K562 (cell line): ENCODE measurements at regions not wholly inside any gene's neighbourhood (a gene's known extent, or its start where the extent isn't known, plus 50 kb on each side); places are given as distances from the start of the nearest gene placed in this dataset.

ENCODE experiments used
- ATAC-seq: fragments of 200-7000 bp; cut with Tn5 transposase; 3 replicates; pipeline ENCODE4 v1.9.1; 2020; ENCODE audit warnings: moderate library complexity
- BruUV-seq: library from RNA; stranded (reverse); fragments of 400-500 nt; replicated peaks from 2 replicates; lab custom pipeline; 2021; lab: Mats Ljungman, UMichigan
- CTCF ChIA-PET: fragments of 300-600 bp; formaldehyde crosslinking; extraction: SDS; loops from one replicate; lab custom pipeline; 2021; ENCODE audit warnings: low intra/inter-chr PET ratio; lab: Yijun Ruan, JAX
- POLR2A ChIA-PET: fragments of 300-600, 350-650 bp; sonication (Branson Sonifier 250); formaldehyde crosslinking; extraction: SDS; loops from one replicate; lab custom pipeline; 2021; ENCODE audit warnings: antibody characterized with exemption, inconsistent platforms; lab: Yijun Ruan, JAX
- DNase-seq, 4 experiments: peaks; one replicate each; pipeline versions ENCODE4 v3.0.0 to v3.0.0-alpha.2; 2011 to 2018; ENCODE audit warnings: low spot score in 3 of 4, mixed read lengths in 3 of 4; ENCODE audit errors: extremely low read depth in 1 of 4
- FAIRE-seq: peaks from 2 replicates; lab custom pipeline; 2011; peaks lifted over from hg19 to GRCh38; lab: Jason Lieb, UNC
- H2AFZ ChIP-seq: 2 replicates; pipeline ENCODE4 v1.6.0; 2011; ENCODE audit warnings: low read depth, low read length, control low read depth, inconsistent platforms
- H3K27ac ChIP-seq: fragments of 200-600 bp; 3 replicates; pipeline ENCODE4 v1.8.0; 2011; ENCODE audit warnings: low read depth, mild to moderate bottlenecking, control low read depth, inconsistent platforms, low read length, moderate library complexity, mixed read lengths; ENCODE audit errors: extremely low read depth
- H3K27me3 ChIP-seq, 2 experiments: fragments of 300-600 bp in 1 of 2; 2 replicates in 1 of 2; 3 replicates in 1 of 2; pipeline versions ENCODE4 v1.6.0 to v1.8.0; 2011; ENCODE audit warnings: inconsistent platforms in 2 of 2, low read length in 2 of 2, mild to moderate bottlenecking in 1 of 2, mixed read lengths in 1 of 2, moderate library complexity in 1 of 2; ENCODE audit not compliant: control insufficient read depth in 2 of 2, insufficient read depth in 2 of 2
- H3K36me3 ChIP-seq: fragments of 300-600 bp; 3 replicates; pipeline ENCODE4 v1.8.0; 2011; ENCODE audit warnings: mild to moderate bottlenecking, low read length, inconsistent platforms; ENCODE audit not compliant: control insufficient read depth, insufficient read depth
- H3K4me1 ChIP-seq, 2 experiments: fragments of 200-600 bp in 1 of 2; replicated peaks in 1 of 2; 2 replicates in 1 of 2; 3 replicates in 1 of 2; pipeline versions ENCODE4 v1.5.1 to v1.8.0; 2011; ENCODE audit warnings: inconsistent platforms in 2 of 2, low read length in 2 of 2, mild to moderate bottlenecking in 1 of 2, mixed read lengths in 1 of 2, moderate library complexity in 1 of 2; ENCODE audit not compliant: control insufficient read depth in 2 of 2, insufficient read depth in 2 of 2
- H3K4me2 ChIP-seq: 2 replicates; pipeline ENCODE4 v1.6.1; 2011; ENCODE audit warnings: low read length, control low read depth, inconsistent platforms, mixed read lengths; ENCODE audit not compliant: insufficient read depth
- H3K4me3 ChIP-seq: fragments of 200-600 bp; sonication (generic), shearing (Covaris generic); 2 replicates; pipeline ENCODE4 v1.5.1; 2016; ENCODE audit warnings: control low read depth, inconsistent platforms
- H3K79me2 ChIP-seq: fragments of 200-600 bp; 3 replicates; pipeline ENCODE4 v1.8.0; 2011; ENCODE audit warnings: low read length, inconsistent platforms; ENCODE audit not compliant: control insufficient read depth, insufficient read depth
- H3K9ac ChIP-seq, 2 experiments: 2 replicates each; pipeline versions ENCODE4 v1.6.0 to v1.6.1; 2011; ENCODE audit warnings: low read depth in 2 of 2, low read length in 2 of 2, control low read depth in 1 of 2, inconsistent platforms in 1 of 2, mild to moderate bottlenecking in 1 of 2, mixed read lengths in 1 of 2; ENCODE audit not compliant: insufficient read depth in 1 of 2
- H3K9me1 ChIP-seq: one replicate; pipeline ENCODE4 v1.6.0; 2011; ENCODE audit warnings: inconsistent platforms, mild to moderate bottlenecking, low read length, moderate library complexity; ENCODE audit not compliant: control insufficient read depth, insufficient read depth
- H3K9me3 ChIP-seq: replicated peaks from 2 replicates; pipeline ENCODE4 v1.5.1; 2011; ENCODE audit warnings: low read depth, low read length, inconsistent platforms; ENCODE audit not compliant: control insufficient read depth, insufficient read depth
- H4K20me1 ChIP-seq: replicated peaks from 2 replicates; pipeline ENCODE4 v1.6.1; 2011; ENCODE audit warnings: low read length, inconsistent platforms, mixed read lengths; ENCODE audit not compliant: control insufficient read depth, insufficient read depth
- DMBX1 ChIP-seq: fragments of 250-450 bp; sonication (Bioruptor Pico); IDR thresholded peaks from 2 replicates; pipeline ENCODE4 v1.8.0; 2022; ENCODE audit warnings: inconsistent platforms, mild to moderate bottlenecking, moderate library complexity, borderline replicate concordance
- MAFF ChIP-seq: IDR thresholded peaks from 2 replicates; pipeline ENCODE4 v1.6.1; 2012; ENCODE audit warnings: low read length, improper control_type of control experiment
- MAFK ChIP-seq: IDR thresholded peaks from 2 replicates; pipeline ENCODE4 v1.6.1; 2011; ENCODE audit warnings: low read length, improper control_type of control experiment
- PHB ChIP-seq: fragments of 250-450 bp; sonication (Bioruptor Pico); IDR thresholded peaks from 2 replicates; pipeline ENCODE4 v1.5.0; 2021
- POLR2H ChIP-seq: IDR thresholded peaks from 2 replicates; pipeline ENCODE4 v1.6.1; 2016; ENCODE audit warnings: missing genetic modification characterization, low read depth, mild to moderate bottlenecking, control low read depth, missing compliant biosample characterization, moderate library complexity
- RUNX1 ChIP-seq: sonication (generic); IDR thresholded peaks from 2 replicates; pipeline ENCODE4 v1.6.1; 2016; ENCODE audit warnings: antibody characterized with exemption, low read depth
- SMAD1 ChIP-seq: fragments of 150-350 bp; IDR thresholded peaks from 2 replicates; pipeline ENCODE4 v1.6.1; 2014; ENCODE audit warnings: low read length, low read depth; ENCODE audit not compliant: partially characterized antibody
- SPI1 ChIP-seq: IDR thresholded peaks from 2 replicates; pipeline ENCODE4 v1.6.1; 2011; ENCODE audit warnings: low read depth, low read length, control low read depth, borderline replicate concordance
- ZNF316 ChIP-seq: fragments of 450-650 bp; IDR thresholded peaks from 2 replicates; pipeline ENCODE4 v1.6.1; 2016
- WGBS: fragments of 100-300 bp; shearing (Covaris generic); methylation state at CpG from one replicate; pipeline ENCODE4 v1.1.6; 2016; ENCODE audit warnings: low coverage, mixed read lengths; ENCODE audit not compliant: insufficient coverage; ENCODE audit errors: missing lambda C conversion rate; 5-methylcytosine and 5-hydroxymethylcytosine counted together
- in situ Hi-C: fragments of 300-500 bp; cut with MboI; formaldehyde crosslinking; loops from 4 replicates; pipeline ENCODE4 v1.15.0; 2018; ENCODE audit warnings: inconsistent platforms, mixed read lengths
- intact Hi-C: fragments of 100-400 bp; cut with micrococcal nuclease; formaldehyde crosslinking; loops from 2 replicates; pipeline ENCODE4 v1.14.2; 2022
- TF ChIP-seq, protein P1 (sequence below): fragments of 250-450 bp; sonication (Bioruptor Pico); IDR thresholded peaks from 2 replicates; pipeline ENCODE4 v1.9.0; 2021; ENCODE audit warnings: mild to moderate bottlenecking
- TF ChIP-seq, protein P2 (sequence below): fragments of 450-650 bp; IDR thresholded peaks from 2 replicates; pipeline ENCODE4 v1.6.1; 2018; ENCODE audit warnings: mild to moderate bottlenecking, low read depth; ENCODE audit not compliant: partially characterized antibody

DNA sequence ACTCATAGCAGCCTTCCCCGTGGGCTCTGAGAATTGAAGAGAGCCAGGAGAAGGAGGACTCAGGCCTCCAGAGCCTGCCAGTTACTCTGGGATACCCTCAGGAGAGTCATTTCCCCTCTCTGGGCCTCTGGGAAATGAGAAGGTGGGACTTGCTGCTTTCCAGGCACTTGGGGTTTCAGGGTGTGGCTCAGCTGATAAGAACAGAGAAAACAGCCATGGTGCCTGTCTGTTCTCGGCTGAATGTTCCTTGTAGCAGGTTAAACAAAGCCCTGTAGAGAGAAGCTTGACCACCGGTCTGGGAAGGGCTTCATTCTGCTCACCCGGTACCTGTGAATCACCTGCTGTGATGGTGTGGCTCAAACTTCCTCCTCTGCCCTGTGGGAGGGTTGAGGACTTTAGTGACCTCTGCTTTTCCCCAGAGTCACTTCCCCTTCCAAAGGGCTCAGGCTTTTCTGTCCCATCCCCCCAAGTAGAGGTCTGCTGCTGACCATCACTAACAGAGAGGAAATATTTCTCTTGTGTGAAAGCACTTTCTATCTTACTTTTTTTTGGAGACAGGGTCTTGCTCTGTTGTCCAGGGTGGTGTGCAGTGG, 212.4 kb upstream of the GALNT17 start:
- Histone ChIP-seq H3K36me3 (no peaks in the 10 kb centered on the region), H3K4me2 (peak overlapping the region; percentile 39; the same call in 1 of the 2 replicates), H3K9ac (peak overlapping the region in 1 of 2 experiments; percentile 56; a peak in 1 of 4 replicates), H3K27ac (no peak overlapping the region), H3K9me1 (no peaks in the 10 kb centered on the region), H3K79me2 (no peaks in the 10 kb centered on the region), H3K4me1 (no peaks in the 10 kb centered on the region; a peak in 1 of 5 replicates), H4K20me1 (no peaks in the 10 kb centered on the region), H3K4me3 (no peak overlapping the region), H2AFZ (0 out of 2 replicates have a peak overlapping the region, but pooled peaks have one; percentile 7), H3K27me3 (peaks cover 0 to 4% of the 10 kb centered on the region in 2 experiments; a peak in 1 of 5 replicates), H3K9me3 (no peaks in the 10 kb centered on the region)
- FAIRE-seq, result peak; percentile 42
- in situ Hi-C loops, result no loop called here
- WGBS, result 3% methylated on average over 4 of the region's 4 CpGs
- no TSS peak for BruUV-seq
- intact Hi-C loops, result no loop called here
- CTCF ChIA-PET, result no interaction called here
- POLR2A ChIA-PET, result no interaction called here
- ATAC-seq, result no peak; the same call in 2 of the 3 replicates
- TF ChIP-seq SPI1, result peak; percentile 58; the same call in 1 of the 2 replicates
- TF ChIP-seq, protein P1, sequence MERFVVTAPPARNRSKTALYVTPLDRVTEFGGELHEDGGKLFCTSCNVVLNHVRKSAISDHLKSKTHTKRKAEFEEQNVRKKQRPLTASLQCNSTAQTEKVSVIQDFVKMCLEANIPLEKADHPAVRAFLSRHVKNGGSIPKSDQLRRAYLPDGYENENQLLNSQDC, result no peak
- peak in 1 of 4 experiments; percentile 6 for DNase-seq

DNA sequence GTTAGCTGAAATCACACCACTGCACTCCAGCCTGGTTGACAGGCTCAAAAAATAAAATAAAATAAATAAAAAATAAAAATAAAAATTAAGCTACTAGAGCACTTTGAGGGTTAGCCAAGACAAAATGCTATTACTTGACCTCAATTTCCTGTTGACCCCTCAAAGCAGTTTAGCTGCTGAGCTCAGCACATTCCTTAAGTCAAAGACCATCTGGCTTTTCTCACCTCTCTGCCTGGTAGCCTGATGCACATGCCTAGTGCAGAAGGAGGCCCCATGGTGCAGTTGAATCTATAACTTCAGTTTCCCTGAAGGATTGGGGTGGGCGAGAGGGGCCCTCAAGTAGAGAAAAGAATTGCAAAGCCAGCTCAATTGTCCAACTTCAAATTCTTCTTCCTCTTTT, 211.1 kb upstream of the GALNT17 start:
- no peak for DNase-seq
- 0 out of 2 replicates have a peak, but pooled peaks have one; percentile 22 for TF ChIP-seq ZNF316
- no peak for TF ChIP-seq RUNX1
- TF ChIP-seq DMBX1 (CRISPR knock-in tag), result no peak
- TF ChIP-seq MAFK, result 0 out of 2 replicates have a peak, but pooled peaks have one; percentile 12
- TF ChIP-seq PHB (CRISPR knock-in tag), result no peak
- TF ChIP-seq, protein P2, sequence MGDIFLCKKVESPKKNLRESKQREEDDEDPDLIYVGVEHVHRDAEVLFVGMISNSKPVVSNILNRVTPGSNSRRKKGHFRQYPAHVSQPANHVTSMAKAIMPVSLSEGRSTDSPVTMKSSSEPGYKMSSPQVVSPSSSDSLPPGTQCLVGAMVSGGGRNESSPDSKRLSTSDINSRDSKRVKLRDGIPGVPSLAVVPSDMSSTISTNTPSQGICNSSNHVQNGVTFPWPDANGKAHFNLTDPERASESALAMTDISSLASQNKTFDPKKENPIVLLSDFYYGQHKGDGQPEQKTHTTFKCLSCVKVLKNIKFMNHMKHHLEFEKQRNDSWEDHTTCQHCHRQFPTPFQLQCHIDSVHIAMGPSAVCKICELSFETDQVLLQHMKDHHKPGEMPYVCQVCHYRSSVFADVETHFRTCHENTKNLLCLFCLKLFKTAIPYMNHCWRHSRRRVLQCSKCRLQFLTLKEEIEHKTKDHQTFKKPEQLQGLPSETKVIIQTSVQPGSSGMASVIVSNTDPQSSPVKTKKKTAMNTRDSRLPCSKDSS, result no peak
- TF ChIP-seq SMAD1, result no peak
- 0 out of 2 replicates have a peak, but pooled peaks have one; percentile 11 for TF ChIP-seq MAFF
- no peak for TF ChIP-seq POLR2H (tag)
- ChIA-PET POLR2A (no interaction called here), CTCF (interaction anchor here (0.6 kb wide), 1 partner anchor 17 kb away, joined by 3 read pairs; no protein-coding TSS in a partner anchor)
- no peak for FAIRE-seq
- Histone ChIP-seq H3K27ac (no peak overlapping the region), H2AFZ (no peak overlapping the region), H3K4me3 (no peak overlapping the region), H3K9ac (no peak overlapping the region), H3K79me2 (no peaks in the 10 kb centered on the region), H3K9me1 (no peaks in the 10 kb centered on the region), H3K36me3 (no peaks in the 10 kb centered on the region), H3K9me3 (no peaks in the 10 kb centered on the region), H4K20me1 (no peaks in the 10 kb centered on the region), H3K27me3 (peaks cover 0 to 4% of the 10 kb centered on the region in 2 experiments; a peak in 1 of 5 replicates), H3K4me1 (no peaks in the 10 kb centered on the region; a peak in 1 of 5 replicates), H3K4me2 (no peak overlapping the region)
- intact Hi-C loops, result no loop called here
- no peak for ATAC-seq
- WGBS, result 0% methylated on average over 1 of the region's 1 CpG
- no TSS peak for BruUV-seq
- in situ Hi-C loops, result no loop called here
